ENCODE measurements at regions not wholly inside any gene's neighbourhood (a gene's known extent, or its start where the extent isn't known, plus 50 kb on each side); places are given as distances from the start of the nearest gene placed in this dataset.

- TF ChIP-seq YY1 (IDR thresholded peaks at IDR 0.05; ENCODE audit: insufficient read depth, insufficient read length) (no peak), SUZ12 (IDR thresholded peaks at IDR 0.05; ENCODE audit: extremely low read depth, insufficient read depth, insufficient read length) (no peak), ZNF274 (IDR thresholded peaks at IDR 0.05; ENCODE audit: low read depth, low read length) (no peak)
Measured at GRCh38 chr4:66667249-66667648, 878.1 kb downstream of the CENPC start.

Data from NT2/D1 (cell line).